ENCODE measurements at regions not wholly inside any gene's neighbourhood (a gene's known extent, or its start where the extent isn't known, plus 50 kb on each side); places are given as distances from the start of the nearest gene placed in this dataset.

DNA sequence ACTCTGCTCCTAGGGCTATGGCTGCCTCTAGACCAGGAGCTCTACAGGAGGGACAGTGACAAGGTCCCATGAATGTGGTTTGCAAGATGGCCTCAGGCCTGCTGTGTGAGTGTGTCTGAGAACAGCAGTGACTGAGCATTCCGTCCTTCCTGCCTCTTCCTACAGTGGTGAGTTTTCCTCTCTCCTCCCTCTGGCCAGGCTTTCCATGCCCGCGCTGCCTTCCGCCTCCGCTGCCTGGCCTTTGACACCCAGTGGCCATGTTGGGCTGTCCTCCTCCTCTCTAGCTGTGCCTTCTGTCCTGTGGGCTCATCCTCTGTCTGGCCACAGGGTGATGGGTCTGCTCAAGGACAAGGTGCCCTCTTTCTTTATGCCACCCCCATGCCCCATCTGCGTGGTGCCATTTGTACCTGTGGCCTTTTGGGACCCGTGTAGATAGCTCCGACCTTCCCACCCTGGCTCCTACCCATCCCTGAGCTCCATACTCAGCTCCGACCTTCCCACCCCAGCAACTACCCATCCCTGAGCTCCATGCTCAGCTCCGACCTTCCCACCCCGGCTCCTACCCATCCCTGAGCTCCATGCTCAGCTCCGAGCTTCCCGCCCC is 970.4 kb downstream of the BRD1 start:
- H3K27ac ChIP-seq (ENCODE audit: low read depth, low read length): no peak overlapping the region
- no peaks in the 10 kb centered on the region for H4K20me1 ChIP-seq (ENCODE audit: control insufficient read depth, insufficient read depth, low read depth, low read length)
- no peaks in the 10 kb centered on the region for H3F3A ChIP-seq (ENCODE audit: control insufficient read depth, insufficient read depth)
- no peaks in the 10 kb centered on the region for H3K9me3 ChIP-seq (ENCODE audit: control insufficient read depth, insufficient read depth, low read length)
- H3K36me3 ChIP-seq (ENCODE audit: control insufficient read depth, low read length): no peaks in the 10 kb centered on the region
- H3K4me3 ChIP-seq (ENCODE audit: low read length): no peak overlapping the region
- no peak for TF ChIP-seq CTCF (IDR thresholded peaks at IDR 0.05; ENCODE audit: low read depth, low read length, poor library complexity, severe bottlenecking)
- no peak for TF ChIP-seq EZH2phosphoT487 (IDR thresholded peaks at IDR 0.05; ENCODE audit: borderline replicate concordance, low read length)
- no peak overlapping the region for H3K4me2 ChIP-seq (ENCODE audit: low read length)
- no peaks in the 10 kb centered on the region for H3K27me3 ChIP-seq (ENCODE audit: control insufficient read depth, low read length)
- no peaks in the 10 kb centered on the region for H3K79me2 ChIP-seq (ENCODE audit: control insufficient read depth, low read length)
- H3K4me1 ChIP-seq (ENCODE audit: control insufficient read depth, low read length): no peaks in the 10 kb centered on the region
- H3K9me2 ChIP-seq (replicated peaks; ENCODE audit: control insufficient read depth, low read length): no peaks in the 10 kb centered on the region

DNA sequence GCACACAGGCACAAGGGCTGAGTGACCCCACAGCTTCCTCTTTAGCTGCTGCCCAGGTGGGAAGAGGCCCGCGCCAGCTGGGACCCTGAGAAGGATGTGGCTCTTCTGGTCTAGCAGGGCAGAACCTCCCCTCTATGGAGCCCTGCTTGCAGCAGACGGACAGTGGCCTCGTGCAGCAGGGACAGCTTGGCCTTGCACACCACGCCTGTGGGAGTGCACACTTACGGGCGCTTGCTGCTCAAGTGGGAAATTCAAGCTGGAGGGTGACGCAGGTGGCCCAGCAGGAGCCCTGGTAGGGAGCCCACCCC is 971.4 kb downstream of the BRD1 start:
- Histone ChIP-seq H3K4me1 (ENCODE audit: control insufficient read depth, low read length) (no peaks in the 10 kb centered on the region), H3K27ac (ENCODE audit: low read depth, low read length) (no peak overlapping the region), H3K9me3 (ENCODE audit: control insufficient read depth, insufficient read depth, low read length) (no peaks in the 10 kb centered on the region), H3K79me2 (ENCODE audit: control insufficient read depth, low read length) (no peaks in the 10 kb centered on the region), H3F3A (ENCODE audit: control insufficient read depth, insufficient read depth) (no peaks in the 10 kb centered on the region), H3K36me3 (ENCODE audit: control insufficient read depth, low read length) (no peaks in the 10 kb centered on the region), H3K4me2 (ENCODE audit: low read length) (no peak overlapping the region), H3K27me3 (ENCODE audit: control insufficient read depth, low read length) (no peaks in the 10 kb centered on the region), H4K20me1 (ENCODE audit: control insufficient read depth, insufficient read depth, low read depth, low read length) (no peaks in the 10 kb centered on the region), H3K9me2 (replicated peaks; ENCODE audit: control insufficient read depth, low read length) (no peaks in the 10 kb centered on the region), H3K4me3 (ENCODE audit: low read length) (no peak overlapping the region)
- TF ChIP-seq CTCF (IDR thresholded peaks at IDR 0.05; ENCODE audit: low read depth, low read length, poor library complexity, severe bottlenecking) (no peak), EZH2phosphoT487 (IDR thresholded peaks at IDR 0.05; ENCODE audit: borderline replicate concordance, low read length) (no peak)

DNA sequence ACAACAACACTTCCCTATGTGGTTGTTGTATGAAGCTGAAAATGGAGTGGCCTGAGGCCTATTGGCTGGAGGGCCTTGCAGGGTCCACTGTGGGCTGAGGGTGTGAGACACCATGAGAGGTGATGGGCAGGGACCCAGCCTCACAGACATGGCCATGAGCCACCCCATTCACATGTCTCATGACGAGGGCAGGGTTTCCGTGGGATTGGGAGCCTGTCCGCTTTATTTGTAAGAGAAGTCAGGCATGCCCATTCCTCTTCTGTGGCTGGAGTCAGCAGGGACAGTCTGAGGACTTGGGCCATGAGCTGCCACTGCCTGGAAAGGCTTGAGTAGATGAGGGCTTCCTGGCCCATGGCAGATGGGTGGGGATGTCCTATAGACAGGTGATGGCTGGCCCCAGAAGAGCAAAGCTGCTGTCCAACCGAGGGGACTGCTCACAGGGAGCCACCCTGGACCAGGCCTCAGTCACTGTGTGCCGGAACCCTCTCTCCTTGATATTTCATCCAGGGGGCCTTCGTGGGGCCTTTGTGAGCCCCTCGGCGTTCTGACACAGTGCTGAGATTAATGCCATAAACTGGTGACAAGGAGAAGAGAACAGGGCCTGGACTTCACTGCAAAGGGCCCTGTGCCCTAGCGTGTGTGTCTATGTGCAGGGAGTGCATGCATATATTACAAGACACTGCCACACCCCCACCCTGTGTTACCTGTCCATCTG is 971.9 kb downstream of the BRD1 start:
- Histone ChIP-seq H4K20me1 (ENCODE audit: control insufficient read depth, insufficient read depth, low read depth, low read length) (no peaks in the 10 kb centered on the region), H3K27me3 (ENCODE audit: control insufficient read depth, low read length) (no peaks in the 10 kb centered on the region)
- no peak for TF ChIP-seq CTCF (IDR thresholded peaks at IDR 0.05; ENCODE audit: low read depth, low read length, poor library complexity, severe bottlenecking)
- no peak for TF ChIP-seq EZH2phosphoT487 (IDR thresholded peaks at IDR 0.05; ENCODE audit: borderline replicate concordance, low read length)

More for the DNA sequence above, 971.9 kb downstream of the BRD1 start:
- no peak overlapping the region for H3K4me2 ChIP-seq (ENCODE audit: low read length)
- no peaks in the 10 kb centered on the region for H3K36me3 ChIP-seq (ENCODE audit: control insufficient read depth, low read length)
- H3K9me2 ChIP-seq (replicated peaks; ENCODE audit: control insufficient read depth, low read length): no peaks in the 10 kb centered on the region
- H3K27ac ChIP-seq (ENCODE audit: low read depth, low read length): no peak overlapping the region
- no peaks in the 10 kb centered on the region for H3F3A ChIP-seq (ENCODE audit: control insufficient read depth, insufficient read depth)
- no peaks in the 10 kb centered on the region for H3K9me3 ChIP-seq (ENCODE audit: control insufficient read depth, insufficient read depth, low read length)
- no peaks in the 10 kb centered on the region for H3K79me2 ChIP-seq (ENCODE audit: control insufficient read depth, low read length)
- no peaks in the 10 kb centered on the region for H3K4me1 ChIP-seq (ENCODE audit: control insufficient read depth, low read length)
- no peak overlapping the region for H3K4me3 ChIP-seq (ENCODE audit: low read length)
